ENCODE measurements at regions not wholly inside any gene's neighbourhood (a gene's known extent, or its start where the extent isn't known, plus 50 kb on each side); places are given as distances from the start of the nearest gene placed in this dataset.

DNA sequence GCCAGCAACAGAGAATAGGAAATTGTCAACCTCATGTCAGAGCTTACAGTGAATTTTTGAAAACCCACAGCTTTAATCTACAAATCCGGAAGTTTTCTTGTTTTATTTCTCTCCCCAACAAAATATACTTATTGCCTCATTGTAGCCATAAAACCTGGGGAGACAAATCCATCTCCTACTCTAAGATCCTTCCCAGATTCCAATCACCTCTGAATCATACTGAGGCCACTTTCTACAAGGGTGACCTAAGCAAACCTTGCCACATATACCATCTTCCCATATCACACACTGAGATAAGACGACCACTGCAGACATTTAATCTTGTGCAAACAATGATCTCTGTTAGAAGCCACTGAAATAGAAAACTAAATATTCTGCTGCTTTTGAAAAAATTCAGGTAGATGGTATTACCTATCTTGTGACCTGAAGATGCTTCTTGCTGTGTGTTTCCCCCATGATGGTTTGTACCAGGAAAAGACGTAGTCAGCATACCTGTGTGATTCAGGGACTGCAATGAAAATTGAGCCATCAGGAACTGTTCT lies 171.5 kb upstream of the DUSP10 start:
- H3K79me2 ChIP-seq (ENCODE audit: control insufficient read depth, low read length), result no peaks in the 10 kb centered on the region
- H3K4me2 ChIP-seq (ENCODE audit: low read length), result no peak overlapping the region
- H3K4me1 ChIP-seq (ENCODE audit: control insufficient read depth, low read length), result no peaks in the 10 kb centered on the region
- no peaks in the 10 kb centered on the region for H4K20me1 ChIP-seq (ENCODE audit: control insufficient read depth, insufficient read depth, low read depth, low read length)
- H3K9me2 ChIP-seq (replicated peaks; ENCODE audit: control insufficient read depth, low read length), result no peaks in the 10 kb centered on the region
- no peaks in the 10 kb centered on the region for H3K9me3 ChIP-seq (ENCODE audit: control insufficient read depth, insufficient read depth, low read length)
- H3K27ac ChIP-seq (ENCODE audit: low read depth, low read length), result no peak overlapping the region
- no peaks in the 10 kb centered on the region for H3F3A ChIP-seq (ENCODE audit: control insufficient read depth, insufficient read depth)
- no peaks in the 10 kb centered on the region for H3K27me3 ChIP-seq (ENCODE audit: control insufficient read depth, low read length)
- H3K4me3 ChIP-seq (ENCODE audit: low read length), result no peak overlapping the region
- no peaks in the 10 kb centered on the region for H3K36me3 ChIP-seq (ENCODE audit: control insufficient read depth, low read length)
- TF ChIP-seq, protein P1, sequence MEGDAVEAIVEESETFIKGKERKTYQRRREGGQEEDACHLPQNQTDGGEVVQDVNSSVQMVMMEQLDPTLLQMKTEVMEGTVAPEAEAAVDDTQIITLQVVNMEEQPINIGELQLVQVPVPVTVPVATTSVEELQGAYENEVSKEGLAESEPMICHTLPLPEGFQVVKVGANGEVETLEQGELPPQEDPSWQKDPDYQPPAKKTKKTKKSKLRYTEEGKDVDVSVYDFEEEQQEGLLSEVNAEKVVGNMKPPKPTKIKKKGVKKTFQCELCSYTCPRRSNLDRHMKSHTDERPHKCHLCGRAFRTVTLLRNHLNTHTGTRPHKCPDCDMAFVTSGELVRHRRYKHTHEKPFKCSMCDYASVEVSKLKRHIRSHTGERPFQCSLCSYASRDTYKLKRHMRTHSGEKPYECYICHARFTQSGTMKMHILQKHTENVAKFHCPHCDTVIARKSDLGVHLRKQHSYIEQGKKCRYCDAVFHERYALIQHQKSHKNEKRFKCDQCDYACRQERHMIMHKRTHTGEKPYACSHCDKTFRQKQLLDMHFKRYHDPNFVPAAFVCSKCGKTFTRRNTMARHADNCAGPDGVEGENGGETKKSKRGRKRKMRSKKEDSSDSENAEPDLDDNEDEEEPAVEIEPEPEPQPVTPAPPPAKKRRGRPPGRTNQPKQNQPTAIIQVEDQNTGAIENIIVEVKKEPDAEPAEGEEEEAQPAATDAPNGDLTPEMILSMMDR (IDR thresholded peaks at IDR 0.05; ENCODE audit: low read depth, low read length, poor library complexity, severe bottlenecking), result no peak
- TF ChIP-seq EZH2phosphoT487 (IDR thresholded peaks at IDR 0.05; ENCODE audit: borderline replicate concordance, low read length), result no peak

- H3K27ac ChIP-seq (ENCODE audit: low read depth, low read length), result no peak overlapping the region
- no peaks in the 10 kb centered on the region for H4K20me1 ChIP-seq (ENCODE audit: control insufficient read depth, insufficient read depth, low read depth, low read length)
- H3K4me2 ChIP-seq (ENCODE audit: low read length), result no peak overlapping the region
- H3K79me2 ChIP-seq (ENCODE audit: control insufficient read depth, low read length), result no peaks in the 10 kb centered on the region
- H3K4me1 ChIP-seq (ENCODE audit: control insufficient read depth, low read length), result no peaks in the 10 kb centered on the region
- H3K36me3 ChIP-seq (ENCODE audit: control insufficient read depth, low read length), result no peaks in the 10 kb centered on the region
- TF ChIP-seq EZH2phosphoT487 (IDR thresholded peaks at IDR 0.05; ENCODE audit: borderline replicate concordance, low read length), result no peak
- TF ChIP-seq, protein P1 (IDR thresholded peaks at IDR 0.05; ENCODE audit: low read depth, low read length, poor library complexity, severe bottlenecking), result no peak
- H3K9me3 ChIP-seq (ENCODE audit: control insufficient read depth, insufficient read depth, low read length), result no peaks in the 10 kb centered on the region
- H3K9me2 ChIP-seq (replicated peaks; ENCODE audit: control insufficient read depth, low read length), result no peaks in the 10 kb centered on the region
- H3F3A ChIP-seq (ENCODE audit: control insufficient read depth, insufficient read depth), result no peaks in the 10 kb centered on the region
- no peaks in the 10 kb centered on the region for H3K27me3 ChIP-seq (ENCODE audit: control insufficient read depth, low read length)
- H3K4me3 ChIP-seq (ENCODE audit: low read length), result no peak overlapping the region
These were observed 170.3 kb upstream of the DUSP10 start for GRCh38 chr1:221912230-221912629.

DNA sequence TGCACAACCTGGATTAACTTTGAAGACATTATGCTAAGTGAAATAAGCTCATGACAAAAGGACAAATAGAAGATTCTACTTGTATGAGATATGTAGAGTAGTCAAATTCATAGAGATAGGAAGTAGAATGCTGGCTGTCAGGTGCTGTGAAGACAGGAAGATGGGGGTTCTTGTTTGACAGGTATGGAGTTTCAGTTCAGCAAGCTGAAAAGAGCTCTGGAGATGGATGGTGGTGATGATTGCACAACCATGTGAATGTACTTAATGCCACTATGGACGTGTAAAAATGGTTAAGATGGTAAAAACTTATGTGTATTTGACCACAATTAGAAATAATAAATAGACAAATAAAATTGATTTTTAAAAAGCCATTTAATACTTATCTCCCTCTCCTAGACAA lies 169.8 kb upstream of the DUSP10 start:
- Histone ChIP-seq H3K36me3 (ENCODE audit: control insufficient read depth, low read length) (no peaks in the 10 kb centered on the region), H3K27ac (ENCODE audit: low read depth, low read length) (no peak overlapping the region), H4K20me1 (ENCODE audit: control insufficient read depth, insufficient read depth, low read depth, low read length) (no peaks in the 10 kb centered on the region), H3K27me3 (ENCODE audit: control insufficient read depth, low read length) (no peaks in the 10 kb centered on the region), H3K79me2 (ENCODE audit: control insufficient read depth, low read length) (no peaks in the 10 kb centered on the region), H3K4me2 (ENCODE audit: low read length) (no peak overlapping the region), H3K4me1 (ENCODE audit: control insufficient read depth, low read length) (no peaks in the 10 kb centered on the region), H3F3A (ENCODE audit: control insufficient read depth, insufficient read depth) (no peaks in the 10 kb centered on the region), H3K9me3 (ENCODE audit: control insufficient read depth, insufficient read depth, low read length) (no peaks in the 10 kb centered on the region), H3K9me2 (replicated peaks; ENCODE audit: control insufficient read depth, low read length) (no peaks in the 10 kb centered on the region), H3K4me3 (ENCODE audit: low read length) (no peak overlapping the region)
- TF ChIP-seq EZH2phosphoT487 (IDR thresholded peaks at IDR 0.05; ENCODE audit: borderline replicate concordance, low read length), result no peak
- TF ChIP-seq, protein P1 (IDR thresholded peaks at IDR 0.05; ENCODE audit: low read depth, low read length, poor library complexity, severe bottlenecking), result no peak
